Loucy (cell line): ENCODE measurements at regions not wholly inside any gene's neighbourhood (a gene's known extent, or its start where the extent isn't known, plus 50 kb on each side); places are given as distances from the start of the nearest gene placed in this dataset.

Experiments
- H2AFZ ChIP-seq: fragments of 200-600 bp; sonication (generic); 2 replicates; pipeline ENCODE4 v1.6.0; 2016; ENCODE audit warnings: antibody characterized with exemption, mild to moderate bottlenecking, low read length, moderate library complexity
- H3F3A ChIP-seq: fragments of 200-600 bp; 2 replicates; pipeline ENCODE4 v1.6.0; 2016; ENCODE audit warnings: antibody characterized with exemption, low read depth, mild to moderate bottlenecking
- H3K27me3 ChIP-seq: fragments of 200-600 bp; sonication (generic); 2 replicates; pipeline ENCODE4 v1.6.1; 2014; ENCODE audit warnings: low read length, mild to moderate bottlenecking; ENCODE audit not compliant: insufficient read depth, poor library complexity, severe bottlenecking
- H3K36me3 ChIP-seq: fragments of 200-600 bp; sonication (generic); 2 replicates; pipeline ENCODE4 v1.6.1; 2016; ENCODE audit warnings: low read length; ENCODE audit not compliant: insufficient read depth
- H3K4me1 ChIP-seq: fragments of 200-600 bp; sonication (generic); 2 replicates; pipeline ENCODE4 v1.5.1; 2014; ENCODE audit warnings: low read length, mild to moderate bottlenecking; ENCODE audit not compliant: insufficient read depth, poor library complexity, severe bottlenecking
- H3K4me2 ChIP-seq: fragments of 200-600 bp; sonication (generic); 2 replicates; pipeline ENCODE4 v1.6.0; 2014; ENCODE audit warnings: antibody characterized with exemption, low read length, low read depth, mild to moderate bottlenecking; ENCODE audit not compliant: poor library complexity, severe bottlenecking
- H3K4me3 ChIP-seq: fragments of 200-600 bp; sonication (generic); 2 replicates; pipeline ENCODE4 v1.5.1; 2014; ENCODE audit warnings: low read length, mild to moderate bottlenecking, mixed read lengths; ENCODE audit not compliant: poor library complexity, severe bottlenecking
- H3K79me2 ChIP-seq: fragments of 200-600 bp; sonication (generic); 2 replicates; pipeline ENCODE4 v1.6.1; 2014; ENCODE audit warnings: low read length; ENCODE audit not compliant: insufficient read depth
- H3K9ac ChIP-seq: fragments of 200-600 bp; sonication (generic); 2 replicates; pipeline ENCODE4 v1.6.0; 2014; ENCODE audit warnings: mild to moderate bottlenecking, low read depth, low read length, moderate library complexity; ENCODE audit not compliant: poor library complexity, severe bottlenecking
- H3K9me2 ChIP-seq: fragments of 200-600 bp; sonication (generic); replicated peaks from 2 replicates; pipeline ENCODE4 v1.6.1; 2016; ENCODE audit warnings: low read depth, low read length, mixed read lengths
- H3K9me3 ChIP-seq: fragments of 200-600 bp; sonication (generic); 2 replicates; pipeline ENCODE4 v1.6.1; 2014; ENCODE audit warnings: mild to moderate bottlenecking, antibody characterized with exemption, low read length, low read depth; ENCODE audit not compliant: insufficient read depth
- H4K20me1 ChIP-seq: fragments of 200-600 bp; sonication (generic); 2 replicates; pipeline ENCODE4 v1.6.0; 2014; ENCODE audit warnings: antibody characterized with exemption, low read length, mild to moderate bottlenecking; ENCODE audit not compliant: insufficient read depth, poor library complexity, severe bottlenecking
- EZH2phosphoT487 ChIP-seq: fragments of 200-600 bp; IDR thresholded peaks from 2 replicates; pipeline ENCODE4 v1.6.1; 2018; ENCODE audit warnings: antibody characterized with exemption, mild to moderate bottlenecking, moderate library complexity, borderline replicate concordance
- TF ChIP-seq, protein P1 (sequence below): fragments of 200-600 bp; sonication (generic); conservative IDR thresholded peaks from 2 replicates; pipeline ENCODE4 v1.5.1; 2014; ENCODE audit warnings: mild to moderate bottlenecking, antibody characterized with exemption, low read length

DNA sequence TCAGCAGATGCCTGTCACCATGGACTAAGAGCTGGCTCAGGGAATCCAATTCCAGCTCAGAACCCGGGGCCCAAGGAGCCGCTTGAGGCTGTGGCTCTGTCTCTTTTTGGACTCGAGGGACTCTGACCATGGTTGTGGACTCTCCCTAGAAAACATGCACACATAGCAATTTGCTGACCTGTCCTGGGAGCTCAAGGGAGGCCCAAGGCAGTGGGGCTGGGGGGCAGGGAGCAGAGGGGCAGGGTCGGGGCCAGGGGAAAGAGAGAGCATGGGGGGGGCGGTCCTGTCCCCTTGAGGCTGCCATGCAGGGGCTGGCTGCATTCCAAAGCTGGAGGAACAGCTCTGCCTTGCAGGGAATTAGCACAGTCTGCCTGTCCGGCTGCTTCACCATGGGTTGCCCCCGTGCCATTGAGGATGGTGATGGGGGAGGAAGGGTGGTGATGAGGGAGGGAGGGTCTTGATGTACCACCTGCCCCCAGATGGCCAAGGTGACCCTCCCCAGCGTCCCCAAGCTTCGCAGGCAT lies 190.1 kb downstream of the GOLGA6L6 start:
- Histone ChIP-seq H3F3A (no peaks in the 10 kb centered on the region), H3K9me2 (no peaks in the 10 kb centered on the region), H3K36me3 (no peaks in the 10 kb centered on the region), H3K4me3 (no peak overlapping the region), H3K79me2 (no peaks in the 10 kb centered on the region), H4K20me1 (no peaks in the 10 kb centered on the region), H2AFZ (no peak overlapping the region), H3K9me3 (no peaks in the 10 kb centered on the region), H3K4me1 (peaks cover 20% of the 10 kb centered on the region), H3K27me3 (no peaks in the 10 kb centered on the region), H3K9ac (no peak overlapping the region), H3K4me2 (no peak overlapping the region)
- TF ChIP-seq, protein P1, sequence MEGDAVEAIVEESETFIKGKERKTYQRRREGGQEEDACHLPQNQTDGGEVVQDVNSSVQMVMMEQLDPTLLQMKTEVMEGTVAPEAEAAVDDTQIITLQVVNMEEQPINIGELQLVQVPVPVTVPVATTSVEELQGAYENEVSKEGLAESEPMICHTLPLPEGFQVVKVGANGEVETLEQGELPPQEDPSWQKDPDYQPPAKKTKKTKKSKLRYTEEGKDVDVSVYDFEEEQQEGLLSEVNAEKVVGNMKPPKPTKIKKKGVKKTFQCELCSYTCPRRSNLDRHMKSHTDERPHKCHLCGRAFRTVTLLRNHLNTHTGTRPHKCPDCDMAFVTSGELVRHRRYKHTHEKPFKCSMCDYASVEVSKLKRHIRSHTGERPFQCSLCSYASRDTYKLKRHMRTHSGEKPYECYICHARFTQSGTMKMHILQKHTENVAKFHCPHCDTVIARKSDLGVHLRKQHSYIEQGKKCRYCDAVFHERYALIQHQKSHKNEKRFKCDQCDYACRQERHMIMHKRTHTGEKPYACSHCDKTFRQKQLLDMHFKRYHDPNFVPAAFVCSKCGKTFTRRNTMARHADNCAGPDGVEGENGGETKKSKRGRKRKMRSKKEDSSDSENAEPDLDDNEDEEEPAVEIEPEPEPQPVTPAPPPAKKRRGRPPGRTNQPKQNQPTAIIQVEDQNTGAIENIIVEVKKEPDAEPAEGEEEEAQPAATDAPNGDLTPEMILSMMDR: no peak
- no peak for TF ChIP-seq EZH2phosphoT487

DNA sequence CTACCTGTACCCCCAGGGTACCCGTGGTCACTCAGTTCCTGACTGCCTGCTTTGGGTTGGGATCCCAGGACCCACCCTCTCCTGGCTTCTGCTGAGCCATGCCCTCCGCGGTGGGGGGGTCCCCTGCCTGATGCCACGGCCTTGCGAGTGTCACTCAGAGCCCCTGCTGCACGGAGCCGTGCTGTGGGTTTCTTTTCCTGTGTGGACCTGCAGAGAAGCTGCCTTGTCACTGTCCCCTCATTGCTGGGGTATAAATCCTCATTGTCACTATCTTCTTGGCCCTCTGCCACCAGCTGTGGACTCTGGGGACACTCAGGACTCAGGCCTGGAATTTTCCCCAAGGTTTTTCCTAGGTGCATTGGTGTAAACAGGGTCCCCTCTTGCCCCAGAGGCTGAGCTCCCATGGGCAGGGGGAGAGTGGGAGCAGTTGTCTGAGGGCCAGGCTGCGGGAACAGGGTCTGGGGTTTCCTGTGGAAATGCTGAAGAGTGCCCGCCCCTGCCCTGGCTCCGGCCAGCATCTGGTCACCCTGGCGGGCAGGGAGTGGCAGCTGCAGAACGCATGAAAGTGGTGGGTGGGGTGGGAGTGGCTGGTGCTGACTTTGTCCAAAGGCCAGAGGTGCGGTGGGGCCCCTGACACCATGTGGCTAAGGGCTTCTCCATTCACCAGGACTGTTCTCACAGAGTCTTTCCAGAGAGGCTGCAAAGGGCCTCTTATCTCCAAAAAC lies 191.7 kb downstream of the GOLGA6L6 start:
- TF ChIP-seq, protein P1: no peak
- TF ChIP-seq EZH2phosphoT487: no peak
- Histone ChIP-seq H3K4me3 (no peak overlapping the region), H3K79me2 (no peaks in the 10 kb centered on the region), H3F3A (no peaks in the 10 kb centered on the region), H3K9me2 (no peaks in the 10 kb centered on the region), H3K4me1 (peaks cover 19% of the 10 kb centered on the region), H3K9me3 (no peaks in the 10 kb centered on the region), H4K20me1 (no peaks in the 10 kb centered on the region), H3K36me3 (no peaks in the 10 kb centered on the region), H2AFZ (no peak overlapping the region), H3K9ac (no peak overlapping the region), H3K27me3 (no peaks in the 10 kb centered on the region), H3K4me2 (no peak overlapping the region)

DNA sequence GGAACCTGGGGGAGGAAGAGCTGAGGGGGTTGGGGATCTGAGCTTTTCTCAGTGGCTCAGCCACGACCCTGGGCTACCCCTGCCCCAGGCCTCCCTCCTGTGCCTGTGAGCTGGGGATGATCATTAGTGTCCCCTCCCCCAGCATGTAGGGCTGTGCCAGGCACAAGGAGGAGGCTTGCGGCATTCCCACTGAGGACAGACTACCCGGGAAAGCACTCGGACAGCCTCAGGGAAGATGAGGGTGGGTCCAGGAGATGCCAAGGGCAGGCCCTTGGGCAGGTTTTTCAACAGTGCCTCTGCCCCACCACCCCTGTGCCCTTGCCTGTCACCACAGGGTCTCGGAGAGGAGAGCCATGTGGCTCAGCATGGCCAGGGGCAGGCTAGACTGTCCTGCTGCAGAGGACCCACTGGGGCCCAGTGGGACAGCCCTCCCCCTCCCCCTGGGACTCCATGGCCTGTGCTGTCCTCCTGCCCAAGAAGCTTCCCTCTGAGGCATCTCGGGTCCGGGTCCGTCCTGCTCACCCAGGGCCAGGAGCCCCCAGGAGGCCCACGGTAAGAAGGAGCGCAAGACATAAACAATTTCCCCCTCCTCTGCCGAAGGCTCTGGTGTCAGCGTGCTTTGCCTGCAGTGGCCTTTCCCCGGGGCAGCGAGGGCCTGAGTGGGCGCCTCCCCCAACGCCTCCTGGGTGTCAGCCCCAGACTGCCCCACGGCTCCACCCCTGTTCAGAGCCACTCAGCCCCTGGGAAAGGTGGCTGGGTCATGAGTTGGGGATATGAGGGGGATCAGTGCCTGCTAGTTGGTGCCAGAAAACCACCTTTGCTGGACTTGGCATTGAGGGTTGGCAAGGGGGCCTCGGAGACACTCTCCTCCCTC lies 192.5 kb downstream of the GOLGA6L6 start:
- no peaks in the 10 kb centered on the region for H3K79me2 ChIP-seq

More for the DNA sequence above, 192.5 kb downstream of the GOLGA6L6 start:
- Histone ChIP-seq H3K4me1 (peaks cover 18% of the 10 kb centered on the region), H3F3A (no peaks in the 10 kb centered on the region), H3K4me2 (no peak overlapping the region), H4K20me1 (no peaks in the 10 kb centered on the region), H3K27me3 (no peaks in the 10 kb centered on the region), H3K9me2 (no peaks in the 10 kb centered on the region), H3K9ac (no peak overlapping the region), H3K36me3 (no peaks in the 10 kb centered on the region), H3K9me3 (peaks cover 3% of the 10 kb centered on the region; the same call in 1 of the 2 replicates), H2AFZ (no peak overlapping the region), H3K4me3 (no peak overlapping the region)
- TF ChIP-seq, protein P1: no peak
- TF ChIP-seq EZH2phosphoT487: no peak
